ENCODE measurements at regions not wholly inside any gene's neighbourhood (a gene's known extent, or its start where the extent isn't known, plus 50 kb on each side); places are given as distances from the start of the nearest gene placed in this dataset.

DNA sequence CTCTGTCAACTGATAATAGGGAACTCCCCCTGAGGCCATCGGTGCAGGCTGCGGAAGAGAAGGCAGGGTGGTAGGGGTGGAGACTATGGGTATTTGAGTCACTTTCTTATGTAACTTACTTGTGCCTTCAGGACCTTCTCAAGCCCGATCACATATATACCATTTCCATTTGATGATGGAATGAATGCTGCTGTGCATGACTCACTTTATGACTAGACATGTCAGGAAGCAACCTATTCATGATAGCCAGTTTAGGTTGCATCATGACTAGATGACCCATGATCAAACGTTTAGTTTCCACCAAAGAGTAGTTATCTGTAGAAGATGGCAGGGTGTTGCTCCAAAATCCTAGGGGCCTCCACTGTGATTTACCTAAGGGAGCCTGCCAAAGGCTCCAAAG is 435.5 kb downstream of the DTHD1 start:
- TF ChIP-seq SUZ12 (IDR thresholded peaks at IDR 0.05; ENCODE audit: extremely low read depth, insufficient read depth, insufficient read length) = no peak
- TF ChIP-seq YY1 (IDR thresholded peaks at IDR 0.05; ENCODE audit: insufficient read depth, insufficient read length) = no peak

Data from NT2/D1 (cell line).